GM12865 (cell line): ENCODE measurements at regions not wholly inside any gene's neighbourhood (a gene's known extent, or its start where the extent isn't known, plus 50 kb on each side); places are given as distances from the start of the nearest gene placed in this dataset.

Source experiments
- DNase-seq: peaks from one replicate; pipeline ENCODE4 v3.0.0; 2010; ENCODE audit warnings: low read depth
- H3K4me3 ChIP-seq: 2 replicates; pipeline ENCODE4 v1.5.1; 2011; ENCODE audit warnings: mild to moderate bottlenecking, low read depth, low read length, control low read depth
- TF ChIP-seq, protein P1 (sequence below): IDR thresholded peaks from 2 replicates; pipeline ENCODE4 v1.5.1; 2011; ENCODE audit warnings: low read length, control low read depth, low read depth, inconsistent platforms; ENCODE audit not compliant: insufficient read depth; ENCODE audit errors: missing control alignments

DNA sequence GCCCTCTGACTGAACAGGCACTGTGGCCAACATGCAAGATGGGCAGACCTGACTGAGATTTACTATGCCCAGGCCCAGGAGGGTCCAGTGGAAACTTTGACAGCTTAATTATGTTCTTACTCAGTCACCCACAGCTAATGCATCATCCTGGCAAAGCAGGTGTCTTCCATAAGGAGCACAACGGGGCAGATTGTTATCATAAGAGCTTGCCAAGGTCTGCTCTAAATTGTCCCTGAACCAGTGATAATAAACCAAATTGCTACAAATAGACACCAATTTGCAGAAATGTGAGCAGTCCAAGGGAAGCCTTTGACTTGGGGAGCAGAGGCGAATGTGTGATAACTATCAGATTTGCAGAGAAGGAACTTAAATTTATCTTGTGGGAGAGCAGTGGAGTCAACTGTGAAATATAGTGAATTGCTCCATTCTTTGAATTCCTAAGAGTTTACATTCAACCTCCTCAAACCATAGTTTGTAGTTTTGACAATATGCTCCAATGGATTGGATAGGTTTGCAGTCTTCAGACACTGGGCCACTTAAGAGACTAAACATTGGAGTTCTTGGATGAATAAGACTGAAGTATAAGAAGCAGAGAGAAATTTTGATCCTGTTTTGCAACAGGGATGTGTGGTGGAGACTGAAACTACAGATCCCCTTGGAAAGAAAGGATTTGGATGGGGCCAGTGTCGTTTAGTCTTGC, 494.7 kb downstream of the CCSER2 start:
- no peak overlapping the region for H3K4me3 ChIP-seq
- TF ChIP-seq, protein P1, sequence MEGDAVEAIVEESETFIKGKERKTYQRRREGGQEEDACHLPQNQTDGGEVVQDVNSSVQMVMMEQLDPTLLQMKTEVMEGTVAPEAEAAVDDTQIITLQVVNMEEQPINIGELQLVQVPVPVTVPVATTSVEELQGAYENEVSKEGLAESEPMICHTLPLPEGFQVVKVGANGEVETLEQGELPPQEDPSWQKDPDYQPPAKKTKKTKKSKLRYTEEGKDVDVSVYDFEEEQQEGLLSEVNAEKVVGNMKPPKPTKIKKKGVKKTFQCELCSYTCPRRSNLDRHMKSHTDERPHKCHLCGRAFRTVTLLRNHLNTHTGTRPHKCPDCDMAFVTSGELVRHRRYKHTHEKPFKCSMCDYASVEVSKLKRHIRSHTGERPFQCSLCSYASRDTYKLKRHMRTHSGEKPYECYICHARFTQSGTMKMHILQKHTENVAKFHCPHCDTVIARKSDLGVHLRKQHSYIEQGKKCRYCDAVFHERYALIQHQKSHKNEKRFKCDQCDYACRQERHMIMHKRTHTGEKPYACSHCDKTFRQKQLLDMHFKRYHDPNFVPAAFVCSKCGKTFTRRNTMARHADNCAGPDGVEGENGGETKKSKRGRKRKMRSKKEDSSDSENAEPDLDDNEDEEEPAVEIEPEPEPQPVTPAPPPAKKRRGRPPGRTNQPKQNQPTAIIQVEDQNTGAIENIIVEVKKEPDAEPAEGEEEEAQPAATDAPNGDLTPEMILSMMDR = no peak
- DNase-seq = no peak

DNA sequence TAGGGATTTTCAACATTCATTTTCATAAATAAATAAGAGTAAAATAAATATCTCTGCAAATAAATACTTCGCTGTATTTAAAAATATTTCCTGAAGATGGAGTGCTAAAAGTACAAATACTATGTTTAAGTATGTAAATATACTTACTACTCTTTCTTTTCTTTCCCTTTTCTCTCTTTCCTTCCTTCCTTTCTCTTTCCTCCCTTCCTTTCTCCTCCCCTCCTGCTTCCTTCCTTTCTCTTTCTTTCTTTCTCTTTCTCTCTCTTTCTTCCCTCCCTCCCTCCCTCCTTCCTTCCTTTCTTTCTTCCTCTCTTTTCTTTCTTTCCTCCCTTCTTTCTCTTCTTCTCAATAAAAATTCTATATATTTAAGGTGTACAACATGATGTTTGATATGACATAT, 496.1 kb downstream of the CCSER2 start:
- TF ChIP-seq, protein P1 = no peak
- H3K4me3 ChIP-seq = no peak overlapping the region
- no peak for DNase-seq

DNA sequence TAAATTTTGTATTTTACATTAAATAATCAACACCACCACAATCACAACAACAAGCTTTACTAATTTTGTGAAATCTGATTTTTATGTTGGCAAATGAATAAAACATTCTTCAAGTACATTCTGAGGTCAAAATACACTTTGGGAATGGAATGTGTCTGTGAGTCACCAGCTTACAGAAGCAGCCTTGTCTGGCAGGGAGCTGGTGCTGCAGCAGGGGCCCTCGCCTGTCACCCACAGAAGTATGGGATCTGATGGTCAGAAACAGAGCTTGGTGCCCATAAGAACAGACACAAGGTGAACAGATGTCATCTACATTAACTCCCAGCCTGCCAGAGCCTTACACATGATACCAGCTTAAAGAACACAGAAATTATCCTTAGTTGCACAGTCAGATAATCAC, 496.9 kb downstream of the CCSER2 start:
- H3K4me3 ChIP-seq = no peak overlapping the region
- no peak for DNase-seq
- TF ChIP-seq, protein P1 = no peak

DNA sequence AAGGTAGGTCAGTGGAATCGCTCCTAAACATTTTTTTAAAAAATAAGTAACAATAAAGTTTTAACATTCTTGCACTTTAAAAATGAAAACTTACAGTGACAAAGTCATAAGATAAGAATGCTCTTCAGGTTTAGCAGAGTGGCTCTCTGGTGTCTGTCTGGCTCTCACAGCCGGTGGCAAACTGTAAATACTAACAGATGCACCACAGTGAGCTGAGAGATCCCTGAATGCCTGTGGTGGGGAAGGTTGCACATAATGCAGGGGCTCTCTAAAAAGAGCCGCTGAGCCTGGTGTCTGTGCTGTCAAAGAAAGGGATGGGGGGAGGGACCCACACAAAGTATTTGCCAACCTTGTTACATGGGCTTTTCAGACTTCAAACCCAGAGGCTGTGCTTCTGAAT, 498.3 kb downstream of the CCSER2 start:
- TF ChIP-seq, protein P1 = no peak
- no peak for DNase-seq
- no peak overlapping the region for H3K4me3 ChIP-seq

DNA sequence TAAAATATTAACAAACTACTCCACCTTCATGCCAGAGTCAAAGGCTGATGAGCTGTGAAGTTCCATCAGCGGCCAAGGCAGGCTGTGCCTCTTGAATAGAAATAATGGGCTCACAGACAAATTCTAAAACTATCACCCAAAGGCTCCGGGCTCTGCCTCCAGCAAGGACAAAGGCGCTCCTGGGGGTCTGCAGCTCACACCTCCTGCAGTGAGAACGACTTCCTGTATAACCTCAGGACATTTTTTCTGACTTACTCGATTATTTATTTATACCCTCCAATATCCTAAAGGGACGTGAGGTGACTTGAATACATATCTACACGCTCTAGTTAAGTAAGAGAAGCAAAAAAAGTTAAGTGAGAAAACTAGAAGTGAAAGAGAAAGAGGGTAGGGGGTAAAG, 500.7 kb downstream of the CCSER2 start:
- DNase-seq = no peak
- TF ChIP-seq, protein P1 = no peak
- no peak overlapping the region for H3K4me3 ChIP-seq

DNA sequence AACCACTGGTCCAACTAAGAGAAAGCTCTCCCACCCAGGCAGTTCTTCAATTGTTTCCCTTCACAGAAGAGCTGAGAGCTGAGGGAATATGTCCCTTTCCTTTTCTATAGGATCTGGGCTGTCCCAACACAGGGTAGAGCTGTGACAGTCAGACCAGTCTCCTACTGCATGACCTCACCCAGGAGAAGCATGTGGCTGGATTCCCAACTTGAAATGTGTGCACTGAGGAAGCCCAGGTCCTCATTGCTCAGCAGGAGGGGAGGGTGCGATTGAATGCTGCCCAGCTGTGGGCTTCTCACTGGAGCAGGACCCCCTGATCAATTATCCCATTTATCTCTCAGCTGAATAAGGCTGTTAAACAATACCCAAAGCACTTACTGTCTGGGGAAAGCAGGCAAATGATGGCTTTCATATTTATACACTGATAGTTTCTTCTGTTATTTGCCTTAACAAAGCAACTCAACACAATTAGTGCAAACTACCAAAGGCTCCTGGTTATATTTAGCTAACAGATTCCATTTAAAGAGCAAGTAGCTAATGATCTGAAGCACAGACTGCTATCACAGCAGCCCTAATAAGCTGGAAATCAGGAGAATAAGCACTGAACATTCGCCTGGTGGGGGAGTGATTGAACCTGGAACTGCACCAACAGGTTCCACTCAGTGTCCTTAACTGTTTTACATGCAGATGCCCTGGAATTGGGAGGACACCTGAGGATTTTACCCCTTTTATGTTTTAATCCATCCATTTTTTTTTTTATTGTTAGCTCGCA, 508.8 kb downstream of the CCSER2 start:
- TF ChIP-seq, protein P1 = no peak
- DNase-seq = no peak
- no peak overlapping the region for H3K4me3 ChIP-seq
